Activated naive CD4-positive, alpha-beta T cell treated with anti-CD3 and anti-CD28 coated beads, Interleukin-2, amount 50 U/mL, for 72 hours (primary cell): ENCODE measurements at regions not wholly inside any gene's neighbourhood (a gene's known extent, or its start where the extent isn't known, plus 50 kb on each side); places are given as distances from the start of the nearest gene placed in this dataset.
"Not testable (repeated sequence)": the region's sequence is repeated elsewhere in the genome, so short reads cannot be mapped to it uniquely, and the experiment has no call there.

Experiments
- ATAC-seq, 2 donors: fragments of 150-1000 bp; cut with Tn5 transposase; 2 replicates each; pipeline ENCODE4 v1.10.0; 2021; ENCODE audit warnings: mild to moderate bottlenecking in 2 of 2, moderate library complexity in 2 of 2
- DNase-seq, 2 donors: peaks; one replicate each; pipeline ENCODE4 v3.0.0; 2021 to 2022; ENCODE audit warnings: low spot score in 2 of 2
- H3K27ac Mint-ChIP-seq, 2 donors: one replicate each; pipeline ENCODE4 v1.8.0; 2022; ENCODE audit warnings: mild to moderate bottlenecking in 2 of 2, mixed read lengths in 2 of 2
- H3K36me3 Mint-ChIP-seq, 2 donors: one replicate each; pipeline ENCODE4 v1.8.0; 2022; ENCODE audit warnings: mixed read lengths in 2 of 2
- H3K9me3 Mint-ChIP-seq, 2 donors: one replicate each; pipeline ENCODE4 v1.8.0; 2022; ENCODE audit warnings: mixed read lengths in 2 of 2

- Mint-ChIP-seq H3K27ac (no peak overlapping the region), H3K9me3 (no peaks in the 10 kb centered on the region), H3K36me3 (no peaks in the 10 kb centered on the region)
- ATAC-seq (no peak), DNase-seq (no peak)
Measured at GRCh38 chr4:53855581-53856250, 208.7 kb downstream of the CHIC2 start.

- Mint-ChIP-seq H3K9me3 (no peaks in the 10 kb centered on the region), H3K36me3 (no peaks in the 10 kb centered on the region), H3K27ac (no peak overlapping the region)
- no peak for DNase-seq
- ATAC-seq = no peak
Measured at GRCh38 chr4:53854991-53855568, 209.3 kb downstream of the CHIC2 start.

DNA sequence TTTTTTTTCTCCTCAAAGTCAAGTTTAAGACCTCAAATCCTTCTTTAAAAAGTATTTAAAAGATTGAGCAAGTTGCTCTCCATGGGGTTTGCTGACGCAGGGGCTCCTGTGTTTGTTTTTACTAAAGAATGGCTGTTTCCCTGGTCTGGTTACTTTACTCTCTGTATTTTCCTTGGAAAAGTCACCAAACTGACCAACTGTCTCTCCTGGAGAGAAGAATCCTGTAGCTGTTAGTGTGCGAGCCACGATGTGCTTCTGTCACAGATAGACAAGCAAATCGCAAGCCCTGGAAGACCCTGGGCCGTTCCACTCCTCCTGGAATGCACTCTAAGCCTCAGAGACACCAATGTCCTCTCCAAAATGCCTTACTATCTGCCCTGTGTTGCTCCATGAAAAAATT is 212.1 kb downstream of the CHIC2 start:
- no peaks in the 10 kb centered on the region for H3K9me3 Mint-ChIP-seq
- DNase-seq = no peak

DNA sequence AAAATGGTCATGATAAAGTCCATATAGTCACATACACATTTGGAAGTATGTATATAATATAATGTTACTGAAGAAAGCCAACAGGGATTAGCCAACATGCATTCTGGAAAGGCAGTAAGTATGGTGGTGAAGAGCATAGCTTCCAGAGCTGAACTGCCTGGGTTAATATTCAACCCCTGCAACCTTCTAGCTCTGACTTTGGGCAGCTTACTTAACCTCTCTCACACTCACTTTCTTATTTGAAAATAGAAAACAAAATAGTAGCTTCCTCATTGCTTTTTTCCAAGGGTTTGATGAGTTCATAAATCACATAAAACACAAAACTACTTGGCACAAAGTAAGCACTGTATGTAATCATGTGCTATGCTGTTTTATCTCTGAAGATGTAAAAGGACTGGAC is 216.4 kb downstream of the CHIC2 start:
- no peak for DNase-seq
- no peak for ATAC-seq
- Mint-ChIP-seq H3K36me3 (no peaks in the 10 kb centered on the region), H3K9me3 (no peaks in the 10 kb centered on the region), H3K27ac (no peak overlapping the region)

More for the DNA sequence above, 212.1 kb downstream of the CHIC2 start:
- Mint-ChIP-seq H3K27ac (no peak overlapping the region), H3K36me3 (no peaks in the 10 kb centered on the region)
- ATAC-seq = no peak

DNA sequence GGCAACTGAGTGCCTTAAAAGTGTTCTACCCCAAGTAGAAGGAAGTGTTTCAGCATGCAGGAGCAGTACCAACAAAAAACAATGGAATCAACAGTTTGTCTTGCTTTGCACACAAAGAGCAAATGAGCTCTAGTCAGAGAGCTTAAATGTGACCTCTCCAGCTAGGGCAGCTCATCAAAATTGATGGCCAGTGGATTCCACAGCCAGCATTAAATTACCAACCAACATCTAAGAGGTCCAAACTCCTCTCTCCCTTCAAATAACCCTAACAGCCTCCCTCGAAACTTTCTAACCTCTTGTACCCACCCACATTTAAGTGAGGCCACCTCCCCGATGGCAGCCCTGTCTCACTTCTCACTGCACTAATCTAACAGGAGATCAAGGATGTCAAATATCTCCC is 219.9 kb downstream of the CHIC2 start:
- DNase-seq (no peak), ATAC-seq (no peak)
- no peaks in the 10 kb centered on the region for H3K36me3 Mint-ChIP-seq
- H3K9me3 Mint-ChIP-seq = no peaks in the 10 kb centered on the region
- no peak overlapping the region for H3K27ac Mint-ChIP-seq

GRCh38 chr4:53844133-53844532 is 220.3 kb downstream of the CHIC2 start:
- DNase-seq (no peak), ATAC-seq (no peak)
- no peak overlapping the region for H3K27ac Mint-ChIP-seq
- H3K36me3 Mint-ChIP-seq = no peaks in the 10 kb centered on the region
- H3K9me3 Mint-ChIP-seq = no peaks in the 10 kb centered on the region

GRCh38 chr4:53841711-53842110 is 222.7 kb downstream of the CHIC2 start:
- H3K9me3 Mint-ChIP-seq = no peaks in the 10 kb centered on the region
- no peaks in the 10 kb centered on the region for H3K36me3 Mint-ChIP-seq
- H3K27ac Mint-ChIP-seq = no peak overlapping the region
- no peak for ATAC-seq
- no peak for DNase-seq

DNA sequence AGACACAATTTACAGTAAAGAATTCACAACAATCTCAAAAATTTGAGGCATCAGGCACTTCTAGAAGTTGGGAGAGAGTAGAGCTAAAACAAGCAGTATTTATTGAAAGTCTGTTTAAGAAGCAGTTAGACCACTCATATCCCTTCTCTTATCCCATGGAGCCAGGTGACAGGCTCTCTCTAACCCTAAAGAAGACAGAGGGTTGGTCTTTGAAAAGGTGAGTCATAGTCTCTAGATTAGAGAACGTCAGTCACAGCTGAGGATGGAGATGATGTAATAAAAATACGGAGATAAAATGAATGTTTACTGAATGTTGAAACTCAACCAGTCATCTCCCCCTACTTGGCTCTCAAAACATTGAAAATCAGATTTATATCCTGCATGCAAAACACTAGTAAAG is 223.8 kb downstream of the CHIC2 start:
- no peak overlapping the region for H3K27ac Mint-ChIP-seq
- peaks cover 0 to 8% of the 10 kb centered on the region in 2 donors for H3K36me3 Mint-ChIP-seq
- ATAC-seq (no peak), DNase-seq (no peak)
- H3K9me3 Mint-ChIP-seq = peaks cover 6 to 8% of the 10 kb centered on the region in 2 donors

DNA sequence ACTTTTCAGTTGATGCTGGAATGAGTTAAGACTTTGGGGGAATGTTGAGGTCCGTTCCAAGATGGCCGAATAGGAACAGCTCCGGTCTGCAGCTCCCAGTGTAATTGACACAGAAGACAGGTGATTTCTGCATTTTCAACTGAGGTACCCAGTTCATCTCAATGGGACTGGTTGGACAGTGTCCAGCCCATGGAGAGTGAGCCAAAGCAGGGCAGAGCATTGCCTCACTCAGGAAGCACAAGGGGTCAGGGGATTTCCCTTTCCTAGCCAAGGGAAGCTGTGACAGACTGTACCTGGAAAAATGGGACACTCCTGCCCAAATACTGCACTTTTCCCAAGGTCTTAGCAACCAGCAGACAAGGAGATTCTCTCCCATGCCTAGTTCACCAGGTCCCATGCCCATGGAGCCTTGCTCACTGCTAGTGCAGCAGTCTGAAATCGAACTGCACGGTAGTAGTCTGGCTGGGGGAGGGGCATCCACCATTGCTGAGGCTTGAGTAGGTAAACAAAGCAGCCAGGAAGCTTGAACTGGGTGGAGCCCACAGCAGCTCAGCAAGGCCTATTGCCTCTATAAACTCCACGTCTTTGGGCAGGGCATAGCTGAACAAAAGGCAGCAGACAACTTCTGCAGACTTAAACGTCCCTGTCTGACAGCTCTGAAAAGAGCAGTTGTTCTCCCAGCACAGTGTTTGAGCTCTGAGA is 231.0 kb downstream of the CHIC2 start:
- Mint-ChIP-seq H3K9me3 (peaks cover 15 to 27% of the 10 kb centered on the region in 2 donors), H3K36me3 (peaks cover 11 to 23% of the 10 kb centered on the region in 2 donors)
- not testable (repeated sequence) for ATAC-seq, DNase-seq, H3K27ac Mint-ChIP-seq

- peaks cover 15 to 35% of the 10 kb centered on the region in 2 donors for H3K9me3 Mint-ChIP-seq
- no peak for DNase-seq
- no peak overlapping the region for H3K27ac Mint-ChIP-seq
- peaks cover 18 to 23% of the 10 kb centered on the region in 2 donors for H3K36me3 Mint-ChIP-seq
- ATAC-seq = no peak
Measured at GRCh38 chr4:53832549-53832948, 231.9 kb downstream of the CHIC2 start.

- ATAC-seq (no peak), DNase-seq (no peak)
- peaks cover 15 to 18% of the 10 kb centered on the region in 2 donors for H3K36me3 Mint-ChIP-seq
- peaks cover 15 to 36% of the 10 kb centered on the region in 2 donors for H3K9me3 Mint-ChIP-seq
- H3K27ac Mint-ChIP-seq = no peak overlapping the region
Measured at GRCh38 chr4:53830511-53830910, 233.9 kb downstream of the CHIC2 start.

GRCh38 chr4:53821179-53821851 is 230.0 kb upstream of the LNX1 start:
- no peak for ATAC-seq
- H3K27ac Mint-ChIP-seq = no peak overlapping the region
- no peak for DNase-seq
- H3K36me3 Mint-ChIP-seq = no peaks in the 10 kb centered on the region
- peaks cover 0 to under 1% of the 10 kb centered on the region in 2 donors for H3K9me3 Mint-ChIP-seq

- DNase-seq (no peak), ATAC-seq (no peak)
- Mint-ChIP-seq H3K9me3 (no peaks in the 10 kb centered on the region), H3K36me3 (no peaks in the 10 kb centered on the region), H3K27ac (no peak overlapping the region)
Measured at GRCh38 chr4:53818104-53818503, 226.8 kb upstream of the LNX1 start.

DNA sequence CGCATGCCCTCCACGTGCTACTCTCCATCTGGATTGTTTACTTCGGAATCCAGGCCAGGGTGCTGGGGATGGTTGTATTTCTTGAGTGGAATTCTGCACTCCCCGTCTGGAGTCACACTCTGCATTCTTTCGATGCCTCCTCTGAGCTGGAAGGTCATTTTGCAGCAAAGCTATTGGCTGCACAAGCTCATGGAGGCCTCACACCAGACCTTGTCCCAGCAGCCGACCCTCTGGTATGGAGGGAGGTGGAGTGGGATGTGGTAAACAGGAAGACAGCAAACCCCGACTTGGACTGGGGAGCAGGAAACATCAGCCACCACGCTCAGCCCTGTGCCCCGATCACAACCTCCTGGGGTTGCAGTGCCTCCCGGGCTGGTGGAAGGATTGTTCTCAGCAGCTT is 225.3 kb upstream of the LNX1 start:
- H3K9me3 Mint-ChIP-seq = no peaks in the 10 kb centered on the region
- no peak overlapping the region for H3K27ac Mint-ChIP-seq
- DNase-seq = no peak
- ATAC-seq = no peak
- H3K36me3 Mint-ChIP-seq = no peaks in the 10 kb centered on the region

DNA sequence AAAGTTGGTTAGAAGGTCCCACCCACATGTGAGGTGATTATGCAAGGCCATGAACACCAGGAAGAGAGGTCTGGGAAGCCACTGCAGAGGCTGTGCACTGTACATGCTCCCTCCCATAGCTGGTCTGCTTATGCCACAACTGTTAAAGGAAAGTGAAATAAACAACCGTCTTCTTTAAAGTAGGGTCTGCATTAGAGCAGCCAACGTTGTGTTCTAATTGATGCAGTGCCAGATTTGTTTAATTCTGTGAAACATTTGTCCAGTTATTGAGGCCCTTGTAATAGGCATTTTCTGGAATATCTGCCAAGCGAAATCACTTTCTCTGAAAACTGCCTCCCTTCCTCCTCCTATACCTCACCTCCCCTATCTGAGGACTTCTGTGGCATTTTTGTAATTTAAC is 224.0 kb upstream of the LNX1 start:
- no peaks in the 10 kb centered on the region for H3K36me3 Mint-ChIP-seq
- no peak overlapping the region for H3K27ac Mint-ChIP-seq
- no peaks in the 10 kb centered on the region for H3K9me3 Mint-ChIP-seq
- DNase-seq = no peak
- no peak for ATAC-seq

- H3K27ac Mint-ChIP-seq = no peak overlapping the region
- no peaks in the 10 kb centered on the region for H3K36me3 Mint-ChIP-seq
- H3K9me3 Mint-ChIP-seq = no peaks in the 10 kb centered on the region
- ATAC-seq (no peak), DNase-seq (no peak)
Measured at GRCh38 chr4:53813998-53814397, 222.7 kb upstream of the LNX1 start.

DNA sequence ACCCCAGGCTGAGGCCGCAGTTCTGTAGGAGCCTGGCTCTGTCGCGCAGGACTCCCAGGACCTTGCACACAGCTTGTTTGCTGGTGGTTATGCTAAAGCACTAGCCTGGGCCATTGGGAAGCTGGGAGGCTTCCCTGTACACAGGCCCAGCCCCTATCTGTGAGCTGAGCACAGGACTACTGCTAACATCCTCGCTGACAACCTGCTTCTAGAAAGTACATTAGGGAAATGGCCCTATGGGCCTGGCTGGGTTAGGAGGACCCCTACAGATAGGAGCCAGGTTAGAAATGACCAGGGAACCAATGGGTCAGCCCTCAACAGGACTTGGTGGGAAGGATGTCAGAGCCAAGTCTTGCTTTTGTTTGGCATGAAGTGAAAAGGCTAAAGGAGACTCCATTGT is 219.4 kb upstream of the LNX1 start:
- H3K9me3 Mint-ChIP-seq = no peaks in the 10 kb centered on the region
- no peak overlapping the region for H3K27ac Mint-ChIP-seq
- DNase-seq (no peak), ATAC-seq (no peak)
- H3K36me3 Mint-ChIP-seq = no peaks in the 10 kb centered on the region
